HepG2 (cell line): ENCODE measurements at regions not wholly inside any gene's neighbourhood (a gene's known extent, or its start where the extent isn't known, plus 50 kb on each side); places are given as distances from the start of the nearest gene placed in this dataset.

Source experiments
- ATAC-seq: fragments of 200-7000 bp; cut with Tn5 transposase; 3 replicates; pipeline ENCODE4 v1.9.1; 2020; ENCODE audit warnings: mild to moderate bottlenecking, moderate library complexity
- BruUV-seq: library from RNA; stranded (reverse); fragments of 400-500 nt; replicated peaks from 2 replicates; lab custom pipeline; 2021; lab: Mats Ljungman, UMichigan
- CTCF ChIA-PET: fragments of 300-600 bp; formaldehyde crosslinking; extraction: SDS; loops from one replicate; lab custom pipeline; 2021; ENCODE audit warnings: low total read pairs, inconsistent platforms, low intra/inter-chr PET ratio; lab: Yijun Ruan, JAX
- POLR2A ChIA-PET: fragments of 350-600 bp; sonication (Branson Sonifier 250); formaldehyde crosslinking; loops from one replicate; lab custom pipeline; 2020; ENCODE audit warnings: antibody characterized with exemption, inconsistent platforms; lab: Yijun Ruan, JAX
- DNase-seq: peaks from one replicate; pipeline ENCODE4 v3.0.0-alpha.2; 2015; ENCODE audit warnings: low spot score
- FAIRE-seq: peaks from 3 replicates; lab custom pipeline; 2011; peaks lifted over from hg19 to GRCh38; lab: Jason Lieb, UNC
- H2AFZ ChIP-seq: one replicate; pipeline ENCODE4 v1.6.1; 2011; ENCODE audit warnings: low read length, inconsistent platforms
- H3K27ac ChIP-seq: fragments of 300-600 bp; 3 replicates; pipeline ENCODE4 v1.8.0; 2011; ENCODE audit warnings: mixed run types, mild to moderate bottlenecking, mixed read lengths, low read length, inconsistent platforms; ENCODE audit not compliant: insufficient read depth; ENCODE audit errors: extremely low read length
- H3K27me3 ChIP-seq, 2 experiments: fragments of 200-600 bp in 1 of 2; 2 replicates in 1 of 2; 3 replicates in 1 of 2; pipeline versions ENCODE4 v1.6.0 to v1.8.0; 2011; ENCODE audit warnings: low read length in 2 of 2, mild to moderate bottlenecking in 2 of 2, moderate library complexity in 2 of 2, inconsistent platforms in 1 of 2; ENCODE audit not compliant: insufficient read depth in 2 of 2, control insufficient read depth in 1 of 2
- H3K36me3 ChIP-seq, 2 experiments: fragments of 200-600 bp in 1 of 2; replicated peaks in 1 of 2; 2 replicates in 1 of 2; 3 replicates in 1 of 2; pipeline versions ENCODE4 v1.5.1 to v1.8.0; 2011; ENCODE audit warnings: low read length in 2 of 2, inconsistent platforms in 1 of 2; ENCODE audit not compliant: insufficient read depth in 2 of 2, control insufficient read depth in 1 of 2
- H3K4me1 ChIP-seq: 2 replicates; pipeline ENCODE4 v1.5.1; 2012; ENCODE audit warnings: low read length, inconsistent platforms; ENCODE audit not compliant: insufficient read depth
- H3K4me2 ChIP-seq: 2 replicates; pipeline ENCODE4 v1.6.0; 2011; ENCODE audit warnings: low read depth, low read length, inconsistent platforms
- H3K4me3 ChIP-seq, 3 experiments: fragments of 200-600 bp in 1 of 3; sonication (generic), shearing (Covaris generic) in 1 of 3; replicated peaks in 1 of 3; 2 replicates each; pipeline ENCODE4 v1.5.1; 2011 to 2016; ENCODE audit warnings: low read length in 3 of 3, inconsistent platforms in 2 of 3, low read depth in 2 of 3, mild to moderate bottlenecking in 2 of 3, control low read depth in 1 of 3, mixed read lengths in 1 of 3; ENCODE audit not compliant: insufficient read depth in 1 of 3
- H3K79me2 ChIP-seq: one replicate; pipeline ENCODE4 v1.6.1; 2011; ENCODE audit warnings: low read length, inconsistent platforms; ENCODE audit not compliant: insufficient read depth
- H3K9ac ChIP-seq: 2 replicates; pipeline ENCODE4 v1.6.0; 2011; ENCODE audit warnings: mild to moderate bottlenecking, low read depth, low read length, inconsistent platforms; ENCODE audit not compliant: insufficient read depth
- H3K9me3 ChIP-seq: 2 replicates; pipeline ENCODE4 v1.5.1; 2012; ENCODE audit warnings: mild to moderate bottlenecking, low read length
- H4K20me1 ChIP-seq: 2 replicates; pipeline ENCODE4 v1.6.0; 2011; ENCODE audit warnings: inconsistent platforms, mild to moderate bottlenecking, low read length, moderate library complexity; ENCODE audit not compliant: insufficient read depth
- CREM ChIP-seq, 2 experiments: sonication (generic) in 1 of 2; formaldehyde crosslinking in 1 of 2; IDR thresholded peaks; 2 replicates each; pipeline versions ENCODE4 v1.4.0 to v1.6.1; 2016 to 2020; ENCODE audit warnings: antibody characterized with exemption in 1 of 2, mild to moderate bottlenecking in 1 of 2, missing genetic modification reagents in 1 of 2
- HOXA5 ChIP-seq: sonication (generic); formaldehyde crosslinking; IDR thresholded peaks from 2 replicates; pipeline ENCODE4 v1.4.0; 2020; ENCODE audit warnings: missing genetic modification reagents
- PAF1 ChIP-seq: IDR thresholded peaks from 2 replicates; pipeline ENCODE4 v1.6.1; 2016; ENCODE audit warnings: missing genetic modification reagents, missing compliant biosample characterization
- RCOR2 ChIP-seq: IDR thresholded peaks from 2 replicates; pipeline ENCODE4 v1.6.1; 2016; ENCODE audit warnings: missing biosample characterization, missing genetic modification reagents
- SMC3 ChIP-seq: IDR thresholded peaks from 2 replicates; pipeline ENCODE4 v1.6.1; 2011; ENCODE audit warnings: low read length, improper control_type of control experiment
- U2AF1 ChIP-seq: fragments of 200-400 bp; formaldehyde crosslinking; optimal IDR thresholded peaks from 2 replicates; pipeline ENCODE3; 2017; ENCODE audit warnings: mild to moderate bottlenecking, low read depth, low read length
- ZNF235 ChIP-seq: sonication (generic); formaldehyde crosslinking; IDR thresholded peaks from 2 replicates; pipeline ENCODE4 v1.8.1; 2023; ENCODE audit warnings: mild to moderate bottlenecking, missing genetic modification reagents, borderline replicate concordance
- ZNF567 ChIP-seq: sonication (generic); formaldehyde crosslinking; IDR thresholded peaks from 2 replicates; pipeline ENCODE4 v1.8.1; 2023; ENCODE audit warnings: mild to moderate bottlenecking, missing genetic modification reagents, borderline replicate concordance
- ZNF746 ChIP-seq: sonication (generic); formaldehyde crosslinking; IDR thresholded peaks from 2 replicates; pipeline ENCODE4 v1.8.0; 2022; ENCODE audit warnings: mild to moderate bottlenecking, missing genetic modification reagents
- ZNF891 ChIP-seq: sonication (generic); formaldehyde crosslinking; IDR thresholded peaks from 2 replicates; pipeline ENCODE4 v1.5.0; 2020; ENCODE audit warnings: mild to moderate bottlenecking, missing genetic modification reagents
- WGBS: methylation state at CpG from one replicate; pipeline ENCODE4 v1.1.6; 2017; ENCODE audit warnings: low lambda C conversion rate; 5-methylcytosine and 5-hydroxymethylcytosine counted together
- in situ Hi-C: cut with HindIII; loops from 2 replicates; pipeline ENCODE4 v1.10.0; 2017; ENCODE audit warnings: low pct_unique_long_range_greater_than_20kb; ENCODE audit not compliant: extremely low pct_ligation_motif_present
- intact Hi-C: fragments of 100-400 bp; cut with micrococcal nuclease; formaldehyde crosslinking; loops from one replicate; pipeline ENCODE4 v1.10.0; 2022; ENCODE audit not compliant: unreplicated experiment
- TF ChIP-seq, protein P1 (sequence below): sonication (generic); formaldehyde crosslinking; IDR thresholded peaks from 2 replicates; pipeline ENCODE4 v1.4.0; 2020; ENCODE audit warnings: mild to moderate bottlenecking, missing genetic modification reagents
- TF ChIP-seq, protein P2 (sequence below): sonication (generic); formaldehyde crosslinking; IDR thresholded peaks from 2 replicates; pipeline ENCODE4 v1.4.0; 2020; ENCODE audit warnings: missing genetic modification reagents
- TF ChIP-seq, protein P3 (sequence below): sonication (generic); formaldehyde crosslinking; IDR thresholded peaks from 2 replicates; pipeline ENCODE4 v1.5.0; 2020; ENCODE audit warnings: missing genetic modification reagents
- TF ChIP-seq, protein P4 (sequence below): sonication (generic); formaldehyde crosslinking; IDR thresholded peaks from 2 replicates; pipeline ENCODE4 v1.8.0; 2022; ENCODE audit warnings: mild to moderate bottlenecking, missing genetic modification reagents, borderline replicate concordance

DNA sequence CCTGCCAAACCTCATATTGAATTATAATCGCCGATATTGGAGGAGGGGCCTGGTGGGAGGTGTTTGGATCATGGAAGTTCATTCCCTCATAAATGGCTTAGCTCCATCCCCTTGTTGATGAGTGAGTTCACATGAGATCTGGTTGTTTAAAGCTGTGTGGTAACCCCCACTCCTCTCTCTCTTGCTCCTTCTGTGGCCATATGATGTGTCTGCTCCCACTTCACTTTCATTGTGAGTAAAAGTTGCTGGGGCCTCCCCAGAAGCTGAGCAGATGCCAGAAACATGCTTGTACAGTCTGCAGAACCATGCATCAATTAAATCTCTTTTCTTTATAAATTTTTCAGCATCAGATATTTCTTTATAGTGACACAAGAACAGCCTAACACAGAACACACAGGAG is 929.0 kb upstream of the FAT3 start (continued):
- TF ChIP-seq, protein P1, sequence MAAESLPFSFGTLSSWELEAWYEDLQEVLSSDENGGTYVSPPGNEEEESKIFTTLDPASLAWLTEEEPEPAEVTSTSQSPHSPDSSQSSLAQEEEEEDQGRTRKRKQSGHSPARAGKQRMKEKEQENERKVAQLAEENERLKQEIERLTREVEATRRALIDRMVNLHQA (CRISPR knock-in tag): no peak

DNA sequence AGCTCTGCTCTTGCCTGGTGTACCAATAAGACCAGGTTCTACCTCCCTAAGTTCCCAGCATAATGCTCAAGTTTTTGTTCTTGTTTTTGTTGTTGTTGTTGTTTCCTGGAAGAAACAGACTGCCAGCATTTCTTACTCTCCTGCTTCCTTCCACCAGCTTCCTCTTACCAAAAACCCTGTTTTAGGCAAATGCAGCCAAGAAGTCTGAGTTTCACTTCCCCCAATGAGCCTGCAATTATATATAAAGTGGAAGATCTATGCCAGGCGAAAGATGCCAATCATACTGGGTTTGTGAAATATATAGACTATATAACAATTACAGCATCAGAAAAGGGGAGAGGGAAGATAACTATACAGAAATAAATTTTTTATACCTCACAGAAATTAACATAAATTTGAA is 931.5 kb upstream of the FAT3 start:
- in situ Hi-C loops: no loop called here
- BruUV-seq: no TSS peak
- no peaks in the 10 kb centered on the region for H3K36me3 ChIP-seq
- no peak overlapping the region for H3K4me3 ChIP-seq
- POLR2A ChIA-PET: no interaction called here
- TF ChIP-seq U2AF1: no peak
- no peak for TF ChIP-seq ZNF891 (CRISPR knock-in tag)
- no peak for TF ChIP-seq ZNF235 (CRISPR knock-in tag)
- TF ChIP-seq, protein P2, sequence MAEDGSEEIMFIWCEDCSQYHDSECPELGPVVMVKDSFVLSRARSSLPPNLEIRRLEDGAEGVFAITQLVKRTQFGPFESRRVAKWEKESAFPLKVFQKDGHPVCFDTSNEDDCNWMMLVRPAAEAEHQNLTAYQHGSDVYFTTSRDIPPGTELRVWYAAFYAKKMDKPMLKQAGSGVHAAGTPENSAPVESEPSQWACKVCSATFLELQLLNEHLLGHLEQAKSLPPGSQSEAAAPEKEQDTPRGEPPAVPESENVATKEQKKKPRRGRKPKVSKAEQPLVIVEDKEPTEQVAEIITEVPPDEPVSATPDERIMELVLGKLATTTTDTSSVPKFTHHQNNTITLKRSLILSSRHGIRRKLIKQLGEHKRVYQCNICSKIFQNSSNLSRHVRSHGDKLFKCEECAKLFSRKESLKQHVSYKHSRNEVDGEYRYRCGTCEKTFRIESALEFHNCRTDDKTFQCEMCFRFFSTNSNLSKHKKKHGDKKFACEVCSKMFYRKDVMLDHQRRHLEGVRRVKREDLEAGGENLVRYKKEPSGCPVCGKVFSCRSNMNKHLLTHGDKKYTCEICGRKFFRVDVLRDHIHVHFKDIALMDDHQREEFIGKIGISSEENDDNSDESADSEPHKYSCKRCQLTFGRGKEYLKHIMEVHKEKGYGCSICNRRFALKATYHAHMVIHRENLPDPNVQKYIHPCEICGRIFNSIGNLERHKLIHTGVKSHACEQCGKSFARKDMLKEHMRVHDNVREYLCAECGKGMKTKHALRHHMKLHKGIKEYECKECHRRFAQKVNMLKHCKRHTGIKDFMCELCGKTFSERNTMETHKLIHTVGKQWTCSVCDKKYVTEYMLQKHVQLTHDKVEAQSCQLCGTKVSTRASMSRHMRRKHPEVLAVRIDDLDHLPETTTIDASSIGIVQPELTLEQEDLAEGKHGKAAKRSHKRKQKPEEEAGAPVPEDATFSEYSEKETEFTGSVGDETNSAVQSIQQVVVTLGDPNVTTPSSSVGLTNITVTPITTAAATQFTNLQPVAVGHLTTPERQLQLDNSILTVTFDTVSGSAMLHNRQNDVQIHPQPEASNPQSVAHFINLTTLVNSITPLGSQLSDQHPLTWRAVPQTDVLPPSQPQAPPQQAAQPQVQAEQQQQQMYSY (CRISPR knock-in tag): no peak
- TF ChIP-seq CREM (IDR thresholded peaks at IDR 0.05): no peak
- no peak for TF ChIP-seq CREM (CRISPR knock-in tag; IDR thresholded peaks at IDR 0.05)
- TF ChIP-seq ZNF746: no peak
- TF ChIP-seq ZNF567: no peak
- TF ChIP-seq, protein P3, sequence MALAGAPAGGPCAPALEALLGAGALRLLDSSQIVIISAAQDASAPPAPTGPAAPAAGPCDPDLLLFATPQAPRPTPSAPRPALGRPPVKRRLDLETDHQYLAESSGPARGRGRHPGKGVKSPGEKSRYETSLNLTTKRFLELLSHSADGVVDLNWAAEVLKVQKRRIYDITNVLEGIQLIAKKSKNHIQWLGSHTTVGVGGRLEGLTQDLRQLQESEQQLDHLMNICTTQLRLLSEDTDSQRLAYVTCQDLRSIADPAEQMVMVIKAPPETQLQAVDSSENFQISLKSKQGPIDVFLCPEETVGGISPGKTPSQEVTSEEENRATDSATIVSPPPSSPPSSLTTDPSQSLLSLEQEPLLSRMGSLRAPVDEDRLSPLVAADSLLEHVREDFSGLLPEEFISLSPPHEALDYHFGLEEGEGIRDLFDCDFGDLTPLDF: no peak
- TF ChIP-seq PAF1 (CRISPR knock-in tag): no peak
- TF ChIP-seq, protein P4, sequence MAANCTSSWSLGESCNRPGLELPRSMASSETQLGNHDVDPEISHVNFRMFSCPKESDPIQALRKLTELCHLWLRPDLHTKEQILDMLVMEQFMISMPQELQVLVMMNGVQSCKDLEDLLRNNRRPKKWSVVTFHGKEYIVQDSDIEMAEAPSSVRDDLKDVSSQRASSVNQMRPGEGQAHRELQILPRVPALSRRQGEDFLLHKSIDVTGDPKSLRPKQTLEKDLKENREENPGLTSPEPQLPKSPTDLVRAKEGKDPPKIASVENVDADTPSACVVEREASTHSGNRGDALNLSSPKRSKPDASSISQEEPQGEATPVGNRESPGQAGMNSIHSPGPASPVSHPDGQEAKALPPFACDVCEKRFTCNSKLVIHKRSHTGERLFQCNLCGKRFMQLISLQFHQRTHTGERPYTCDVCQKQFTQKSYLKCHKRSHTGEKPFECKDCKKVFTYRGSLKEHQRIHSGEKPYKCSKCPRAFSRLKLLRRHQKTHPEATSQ (CRISPR knock-in tag): no peak
- TF ChIP-seq HOXA5 (CRISPR knock-in tag): no peak
- no peak for TF ChIP-seq SMC3
- TF ChIP-seq RCOR2: no peak
- no peaks in the 10 kb centered on the region for H4K20me1 ChIP-seq
- no peaks in the 10 kb centered on the region for H3K9me3 ChIP-seq
- CTCF ChIA-PET: no interaction called here
- no peak overlapping the region for H3K4me2 ChIP-seq
- no peak overlapping the region for H3K27ac ChIP-seq
- 25% methylated on average over 1 of the region's 1 CpG for WGBS
- DNase-seq (no peak), ATAC-seq (no peak), FAIRE-seq (no peak)
- H2AFZ ChIP-seq: no peak overlapping the region
- no peaks in the 10 kb centered on the region for H3K27me3 ChIP-seq
- H3K79me2 ChIP-seq: no peaks in the 10 kb centered on the region
- H3K4me1 ChIP-seq: no peaks in the 10 kb centered on the region
- intact Hi-C loops: no loop called here
- H3K9ac ChIP-seq: no peak overlapping the region
